AG09309 (cell line): ENCODE measurements at regions not wholly inside any gene's neighbourhood (a gene's known extent, or its start where the extent isn't known, plus 50 kb on each side); places are given as distances from the start of the nearest gene placed in this dataset.

Experiments used
- DNase-seq: peaks from one replicate; pipeline ENCODE4 v3.0.0-alpha.2; 2010; ENCODE audit warnings: low read depth
- H3K4me3 ChIP-seq: 2 replicates; pipeline ENCODE4 v1.5.1; 2011; ENCODE audit warnings: mild to moderate bottlenecking, low read depth, low read length, moderate library complexity; ENCODE audit not compliant: control insufficient read depth
- CTCF ChIP-seq: IDR thresholded peaks from 2 replicates; pipeline ENCODE4 v1.5.1; 2011; ENCODE audit warnings: mild to moderate bottlenecking, low read depth, low read length, inconsistent platforms; ENCODE audit not compliant: insufficient read depth, control insufficient read depth; ENCODE audit errors: missing control alignments

- TF ChIP-seq CTCF, result no peak
- no peak overlapping the region for H3K4me3 ChIP-seq
- DNase-seq, result no peak
These were observed 145.2 kb upstream of the CDH12 start for GRCh38 chr5:22998362-22998761.

- no peak overlapping the region for H3K4me3 ChIP-seq
- no peak for TF ChIP-seq CTCF
- DNase-seq, result no peak
These were observed 135.8 kb upstream of the CDH12 start for GRCh38 chr5:22988937-22989336.

- DNase-seq, result no peak
- no peak for TF ChIP-seq CTCF
- H3K4me3 ChIP-seq, result no peak overlapping the region
These were observed 133.1 kb upstream of the CDH12 start for GRCh38 chr5:22986281-22986680.

- TF ChIP-seq CTCF, result no peak
- DNase-seq, result no peak
- no peak overlapping the region for H3K4me3 ChIP-seq
These were observed 132.3 kb upstream of the CDH12 start for GRCh38 chr5:22985446-22985845.

GRCh38 chr5:22970956-22971618 is 117.9 kb upstream of the CDH12 start:
- no peak for DNase-seq
- TF ChIP-seq CTCF, result no peak
- no peak overlapping the region for H3K4me3 ChIP-seq

- DNase-seq, result no peak
- no peak for TF ChIP-seq CTCF
- H3K4me3 ChIP-seq, result no peak overlapping the region
These were observed 117.3 kb upstream of the CDH12 start for GRCh38 chr5:22970491-22970890.

- no peak for TF ChIP-seq CTCF
- DNase-seq, result no peak
- no peak overlapping the region for H3K4me3 ChIP-seq
These were observed 115.2 kb upstream of the CDH12 start for GRCh38 chr5:22968386-22968785.
